ENCODE measurements at regions not wholly inside any gene's neighbourhood (a gene's known extent, or its start where the extent isn't known, plus 50 kb on each side); places are given as distances from the start of the nearest gene placed in this dataset.

DNA sequence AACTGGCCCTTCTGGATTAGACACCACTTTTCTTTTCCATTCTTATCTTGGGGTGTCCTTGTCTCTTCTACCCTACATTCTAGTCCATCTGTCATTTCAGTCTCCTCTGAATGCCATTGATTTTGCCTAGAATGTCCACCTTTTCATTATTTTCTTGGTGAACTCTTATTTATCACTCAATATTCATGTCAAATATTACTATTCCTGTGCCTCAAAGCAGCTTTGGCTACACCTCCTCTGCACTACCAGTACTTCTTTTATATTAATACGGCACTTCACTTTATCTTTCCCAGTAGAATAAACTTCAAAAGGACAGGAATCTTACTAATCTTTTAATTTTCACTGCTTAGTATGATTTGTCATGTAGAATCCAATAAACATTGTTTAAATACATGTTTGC is 186.4 kb upstream of the DPYD start:
- TF ChIP-seq, protein P1, sequence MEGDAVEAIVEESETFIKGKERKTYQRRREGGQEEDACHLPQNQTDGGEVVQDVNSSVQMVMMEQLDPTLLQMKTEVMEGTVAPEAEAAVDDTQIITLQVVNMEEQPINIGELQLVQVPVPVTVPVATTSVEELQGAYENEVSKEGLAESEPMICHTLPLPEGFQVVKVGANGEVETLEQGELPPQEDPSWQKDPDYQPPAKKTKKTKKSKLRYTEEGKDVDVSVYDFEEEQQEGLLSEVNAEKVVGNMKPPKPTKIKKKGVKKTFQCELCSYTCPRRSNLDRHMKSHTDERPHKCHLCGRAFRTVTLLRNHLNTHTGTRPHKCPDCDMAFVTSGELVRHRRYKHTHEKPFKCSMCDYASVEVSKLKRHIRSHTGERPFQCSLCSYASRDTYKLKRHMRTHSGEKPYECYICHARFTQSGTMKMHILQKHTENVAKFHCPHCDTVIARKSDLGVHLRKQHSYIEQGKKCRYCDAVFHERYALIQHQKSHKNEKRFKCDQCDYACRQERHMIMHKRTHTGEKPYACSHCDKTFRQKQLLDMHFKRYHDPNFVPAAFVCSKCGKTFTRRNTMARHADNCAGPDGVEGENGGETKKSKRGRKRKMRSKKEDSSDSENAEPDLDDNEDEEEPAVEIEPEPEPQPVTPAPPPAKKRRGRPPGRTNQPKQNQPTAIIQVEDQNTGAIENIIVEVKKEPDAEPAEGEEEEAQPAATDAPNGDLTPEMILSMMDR (conservative IDR thresholded peaks at IDR 0.05; ENCODE audit: low read depth) = no peak
- H3K27ac ChIP-seq = no peak overlapping the region
- no peak for DNase-seq (ENCODE audit: low spot score)
- ChIA-PET POLR2A (ENCODE audit: low non-redundant PET) (no interaction called here), CTCF (no interaction called here)

DNA sequence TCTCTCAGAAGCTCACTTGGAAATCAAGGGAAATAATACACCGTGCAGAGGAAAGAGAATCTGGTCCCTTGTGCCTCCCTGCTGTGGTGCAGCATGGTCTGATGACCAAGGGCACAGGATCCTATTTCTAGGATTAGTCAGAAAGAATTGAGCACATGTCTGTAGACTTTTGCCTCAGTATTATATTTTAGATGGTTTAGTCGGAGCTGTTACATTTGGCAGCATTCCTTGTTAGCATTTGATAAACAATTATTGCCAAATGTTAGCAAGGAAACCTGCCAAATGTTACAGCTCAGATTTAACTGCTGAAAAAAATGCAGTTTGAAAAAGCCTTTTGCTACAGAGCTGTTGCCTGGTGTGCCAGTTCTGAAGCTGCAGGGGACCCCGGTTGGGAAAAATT is 183.5 kb upstream of the DPYD start:
- TF ChIP-seq, protein P1 (conservative IDR thresholded peaks at IDR 0.05; ENCODE audit: low read depth) = no peak
- H3K27ac ChIP-seq = no peak overlapping the region
- DNase-seq (ENCODE audit: low spot score) = no peak
- POLR2A ChIA-PET (ENCODE audit: low non-redundant PET) = no interaction called here
- CTCF ChIA-PET = interaction anchor here (0.6 kb wide), 1 partner anchor 17 kb away, joined by 3 read pairs; no protein-coding TSS in a partner anchor

DNA sequence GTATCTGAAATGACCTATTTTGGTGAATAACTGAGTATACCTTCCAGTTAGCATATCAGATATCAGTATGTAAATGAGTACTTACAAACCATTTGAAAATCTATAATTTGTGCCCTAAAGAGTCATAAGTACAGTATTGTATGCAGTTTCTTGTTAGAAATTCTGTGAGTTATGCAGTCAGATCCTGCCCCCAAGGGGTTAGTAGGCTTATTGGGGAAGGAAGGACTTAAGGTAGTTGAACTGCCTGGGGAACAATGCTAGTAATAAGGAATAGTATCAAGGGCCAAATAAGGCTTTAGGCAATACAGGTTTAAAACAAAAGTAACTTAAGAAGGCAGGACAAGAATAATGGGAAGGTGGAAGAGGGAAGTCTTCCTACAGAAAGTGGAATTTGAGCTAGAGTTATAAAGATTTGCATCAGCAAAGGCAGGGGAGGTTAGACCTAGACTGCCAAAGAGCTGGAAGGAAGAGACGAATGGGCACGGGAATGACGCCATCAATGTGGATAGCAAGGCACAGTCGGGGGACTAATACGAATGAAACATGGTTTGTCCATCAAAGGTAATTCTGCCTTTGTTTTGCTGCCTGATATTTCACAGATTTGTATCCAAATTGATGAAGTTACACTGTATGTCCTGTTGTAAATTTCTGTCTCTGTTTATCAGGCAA is 182.9 kb upstream of the DPYD start:
- H3K27ac ChIP-seq = no peak overlapping the region
- TF ChIP-seq, protein P1 (conservative IDR thresholded peaks at IDR 0.05; ENCODE audit: low read depth) = no peak
- CTCF ChIA-PET = interaction anchor here (0.6 kb wide), 1 partner anchor 17 kb away, joined by 3 read pairs; no protein-coding TSS in a partner anchor
- POLR2A ChIA-PET (ENCODE audit: low non-redundant PET) = no interaction called here
- DNase-seq (ENCODE audit: low spot score) = no peak

DNA sequence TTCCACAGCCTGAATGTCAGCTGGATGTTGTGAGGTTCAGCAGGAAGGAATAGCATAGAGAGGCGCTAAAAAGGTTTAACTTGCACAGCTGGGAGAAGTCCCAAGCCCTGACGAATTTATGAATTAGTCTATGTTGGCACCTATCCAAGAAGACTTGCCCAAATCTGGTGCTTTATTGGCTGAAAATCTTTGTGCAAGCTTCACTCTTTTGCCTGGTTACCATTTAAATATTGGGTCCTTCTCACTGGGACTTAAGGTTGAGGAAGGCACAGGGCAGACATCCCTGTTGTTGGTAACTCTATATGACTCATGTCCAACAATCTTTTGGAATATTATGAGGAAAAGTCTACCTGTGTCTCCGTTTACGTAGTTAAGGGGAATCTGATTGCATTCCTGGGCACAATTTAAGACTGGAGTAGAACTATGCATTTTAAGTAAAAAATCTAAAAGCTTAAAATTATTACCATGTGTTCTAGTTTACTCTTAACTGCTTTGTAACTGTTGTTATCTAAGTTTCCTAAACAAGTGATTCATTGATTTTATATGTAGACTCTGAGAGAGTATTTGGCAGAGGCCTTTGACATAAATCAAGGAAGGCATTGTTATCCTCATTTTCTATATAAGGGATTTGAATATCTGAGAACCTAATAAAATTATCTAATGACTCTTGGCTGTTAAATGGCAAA is 181.7 kb upstream of the DPYD start:
- TF ChIP-seq, protein P1 (conservative IDR thresholded peaks at IDR 0.05; ENCODE audit: low read depth) = no peak
- DNase-seq (ENCODE audit: low spot score) = no peak
- H3K27ac ChIP-seq = no peak overlapping the region
- ChIA-PET POLR2A (ENCODE audit: low non-redundant PET) (no interaction called here), CTCF (interaction anchor here (0.7 kb wide), 1 partner anchor 244 kb away, joined by 3 read pairs; no protein-coding TSS in a partner anchor)

DNA sequence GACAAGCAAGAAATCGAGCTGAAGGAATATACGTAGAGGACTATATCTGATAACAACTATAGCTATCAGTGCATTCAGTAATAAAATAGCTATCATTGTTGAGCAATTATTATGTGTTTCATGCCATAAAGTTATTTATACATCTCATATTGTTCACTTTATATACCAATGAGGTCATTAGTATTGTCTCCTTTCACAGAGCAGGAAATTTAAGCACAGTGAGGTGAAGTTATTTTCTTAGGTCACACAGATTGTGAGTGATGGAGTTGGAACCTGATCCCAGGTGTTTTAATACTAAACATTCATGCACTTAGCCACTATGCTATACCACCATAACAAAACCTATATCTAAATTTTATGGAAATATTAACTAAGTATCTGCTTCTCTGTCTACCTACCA is 180.5 kb upstream of the DPYD start:
- POLR2A ChIA-PET (ENCODE audit: low non-redundant PET) = no interaction called here
- TF ChIP-seq, protein P1 (conservative IDR thresholded peaks at IDR 0.05; ENCODE audit: low read depth) = no peak
- no peak overlapping the region for H3K27ac ChIP-seq
- CTCF ChIA-PET = interaction anchor here (0.6 kb wide), 1 partner anchor 22 kb away, joined by 6 read pairs; no protein-coding TSS in a partner anchor
- no peak for DNase-seq (ENCODE audit: low spot score)

DNA sequence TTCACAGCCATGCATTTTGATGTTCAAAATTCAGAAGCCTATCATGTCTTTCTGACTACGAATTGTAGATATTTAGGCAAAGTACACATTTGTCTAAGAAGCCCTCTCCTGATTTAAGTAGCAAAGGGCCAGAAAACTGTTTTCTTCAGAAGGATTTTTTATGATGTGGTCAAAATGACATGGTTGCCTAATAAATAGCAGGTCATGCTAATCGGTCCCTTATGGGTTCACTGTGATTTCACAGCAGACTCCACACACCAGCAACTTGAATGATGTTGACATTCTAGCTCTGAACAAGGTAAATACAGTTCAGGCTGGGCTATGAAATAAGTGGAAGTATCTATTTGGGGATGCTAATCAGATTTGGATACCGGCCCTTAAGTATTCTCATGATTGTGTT is 178.7 kb upstream of the DPYD start:
- no peak overlapping the region for H3K27ac ChIP-seq
- ChIA-PET POLR2A (ENCODE audit: low non-redundant PET) (no interaction called here), CTCF (no interaction called here)
- TF ChIP-seq, protein P1 (conservative IDR thresholded peaks at IDR 0.05; ENCODE audit: low read depth) = no peak
- DNase-seq (ENCODE audit: low spot score) = no peak

Measured in RWPE1 (cell line).